ENCODE measurements at regions not wholly inside any gene's neighbourhood (a gene's known extent, or its start where the extent isn't known, plus 50 kb on each side); places are given as distances from the start of the nearest gene placed in this dataset.

- no peak for DNase-seq (ENCODE audit: extremely low spot score)
- ChIA-PET CTCF (no interaction called here), POLR2A (no interaction called here)
- no peak for TF ChIP-seq CTCF (IDR thresholded peaks at IDR 0.05; ENCODE audit: control extremely low read depth, extremely low read depth, low read depth, missing control alignments)
These were observed 164.8 kb downstream of the VEGFC start for GRCh38 chr4:176627916-176628315.

- TF ChIP-seq CTCF (IDR thresholded peaks at IDR 0.05; ENCODE audit: control extremely low read depth, extremely low read depth, low read depth, missing control alignments), result no peak
- DNase-seq (ENCODE audit: extremely low spot score), result no peak
- ChIA-PET CTCF (interaction anchor here (1.5 kb wide), 1 partner anchor 11 kb away, joined by 6 read pairs; no protein-coding TSS in a partner anchor), POLR2A (interaction anchor here (0.7 kb wide), 1 partner anchor 224 kb away, joined by 3 read pairs; no protein-coding TSS in a partner anchor)
These were observed 161.1 kb downstream of the VEGFC start for GRCh38 chr4:176631611-176632010.

Data from GM10248 (cell line).